WTC11 (cell line): ENCODE measurements at regions not wholly inside any gene's neighbourhood (a gene's known extent, or its start where the extent isn't known, plus 50 kb on each side); places are given as distances from the start of the nearest gene placed in this dataset.

ENCODE experiments used
- ATF6 ChIP-seq: sonication (generic); formaldehyde crosslinking; IDR thresholded peaks from 2 replicates; pipeline ENCODE4 v1.8.1; 2023; ENCODE audit warnings: mild to moderate bottlenecking, missing genetic modification reagents
- E2F4 ChIP-seq: sonication (generic); formaldehyde crosslinking; IDR thresholded peaks from 2 replicates; pipeline ENCODE4 v1.8.1; 2022; ENCODE audit warnings: low read depth, mild to moderate bottlenecking, moderate library complexity, missing genetic modification reagents, borderline replicate concordance
- FOXK1 ChIP-seq: sonication (generic); formaldehyde crosslinking; IDR thresholded peaks from 2 replicates; pipeline ENCODE4 v1.8.0; 2022; ENCODE audit warnings: mild to moderate bottlenecking, moderate library complexity, missing genetic modification reagents
- JUN ChIP-seq: sonication (generic); formaldehyde crosslinking; IDR thresholded peaks from 2 replicates; pipeline ENCODE4 v1.8.0; 2023; ENCODE audit warnings: mild to moderate bottlenecking, missing genetic modification reagents
- PREB ChIP-seq: sonication (generic); formaldehyde crosslinking; IDR thresholded peaks from 2 replicates; pipeline ENCODE4 v1.8.1; 2022; ENCODE audit warnings: mild to moderate bottlenecking, missing genetic modification reagents, moderate library complexity, borderline replicate concordance
- TP53 ChIP-seq: sonication (generic); formaldehyde crosslinking; IDR thresholded peaks from 2 replicates; pipeline ENCODE4 v1.8.1; 2023; ENCODE audit warnings: mild to moderate bottlenecking, missing genetic modification reagents
- ZNF121 ChIP-seq: sonication (generic); formaldehyde crosslinking; IDR thresholded peaks from 2 replicates; pipeline ENCODE4 v1.8.0; 2023; ENCODE audit warnings: missing genetic modification reagents
- ZNF138 ChIP-seq: sonication (generic); formaldehyde crosslinking; conservative IDR thresholded peaks from 2 replicates; pipeline ENCODE4 v1.8.1; 2022; ENCODE audit warnings: mild to moderate bottlenecking, moderate library complexity, missing genetic modification reagents
- TF ChIP-seq, protein P1 (sequence below): fragments of 200-600 bp; IDR thresholded peaks from 2 replicates; pipeline ENCODE4 v1.8.0; 2022; ENCODE audit warnings: antibody characterized with exemption
- TF ChIP-seq, protein P2 (sequence below): sonication (generic); formaldehyde crosslinking; IDR thresholded peaks from 2 replicates; pipeline ENCODE4 v1.8.1; 2023; ENCODE audit warnings: mild to moderate bottlenecking, missing genetic modification reagents, moderate library complexity

- TF ChIP-seq ZNF121 (no peak), ATF6 (CRISPR knock-in tag) (no peak), E2F4 (CRISPR knock-in tag) (no peak), JUN (no peak), FOXK1 (CRISPR knock-in tag) (no peak), PREB (CRISPR knock-in tag) (no peak), ZNF138 (CRISPR knock-in tag) (no peak), TP53 (no peak)
- TF ChIP-seq, protein P1, sequence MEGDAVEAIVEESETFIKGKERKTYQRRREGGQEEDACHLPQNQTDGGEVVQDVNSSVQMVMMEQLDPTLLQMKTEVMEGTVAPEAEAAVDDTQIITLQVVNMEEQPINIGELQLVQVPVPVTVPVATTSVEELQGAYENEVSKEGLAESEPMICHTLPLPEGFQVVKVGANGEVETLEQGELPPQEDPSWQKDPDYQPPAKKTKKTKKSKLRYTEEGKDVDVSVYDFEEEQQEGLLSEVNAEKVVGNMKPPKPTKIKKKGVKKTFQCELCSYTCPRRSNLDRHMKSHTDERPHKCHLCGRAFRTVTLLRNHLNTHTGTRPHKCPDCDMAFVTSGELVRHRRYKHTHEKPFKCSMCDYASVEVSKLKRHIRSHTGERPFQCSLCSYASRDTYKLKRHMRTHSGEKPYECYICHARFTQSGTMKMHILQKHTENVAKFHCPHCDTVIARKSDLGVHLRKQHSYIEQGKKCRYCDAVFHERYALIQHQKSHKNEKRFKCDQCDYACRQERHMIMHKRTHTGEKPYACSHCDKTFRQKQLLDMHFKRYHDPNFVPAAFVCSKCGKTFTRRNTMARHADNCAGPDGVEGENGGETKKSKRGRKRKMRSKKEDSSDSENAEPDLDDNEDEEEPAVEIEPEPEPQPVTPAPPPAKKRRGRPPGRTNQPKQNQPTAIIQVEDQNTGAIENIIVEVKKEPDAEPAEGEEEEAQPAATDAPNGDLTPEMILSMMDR = no peak
- TF ChIP-seq, protein P2, sequence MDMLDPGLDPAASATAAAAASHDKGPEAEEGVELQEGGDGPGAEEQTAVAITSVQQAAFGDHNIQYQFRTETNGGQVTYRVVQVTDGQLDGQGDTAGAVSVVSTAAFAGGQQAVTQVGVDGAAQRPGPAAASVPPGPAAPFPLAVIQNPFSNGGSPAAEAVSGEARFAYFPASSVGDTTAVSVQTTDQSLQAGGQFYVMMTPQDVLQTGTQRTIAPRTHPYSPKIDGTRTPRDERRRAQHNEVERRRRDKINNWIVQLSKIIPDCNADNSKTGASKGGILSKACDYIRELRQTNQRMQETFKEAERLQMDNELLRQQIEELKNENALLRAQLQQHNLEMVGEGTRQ (CRISPR knock-in tag) = no peak
Measured at GRCh38 chr7:108972004-108972403, 402.3 kb downstream of the DNAJB9 start.
